ENCODE measurements at regions not wholly inside any gene's neighbourhood (a gene's known extent, or its start where the extent isn't known, plus 50 kb on each side); places are given as distances from the start of the nearest gene placed in this dataset.

- TF ChIP-seq REST (IDR thresholded peaks at IDR 0.05; ENCODE audit: borderline replicate concordance in 1 of 2, low read depth in 1 of 2, low read length in 2 of 2) (no peak), ZNF296 (CRISPR knock-in tag; conservative IDR thresholded peaks at IDR 0.05) (no peak), CEBPZ (IDR thresholded peaks at IDR 0.05; ENCODE audit: low read length) (no peak), REL (CRISPR knock-in tag; conservative IDR thresholded peaks at IDR 0.05) (no peak), TOPORS (CRISPR knock-in tag; IDR thresholded peaks at IDR 0.05) (no peak), RXRA (CRISPR knock-in tag; IDR thresholded peaks at IDR 0.05) (no peak), CENPBD1 (CRISPR knock-in tag; IDR thresholded peaks at IDR 0.05; ENCODE audit: borderline replicate concordance, low read depth) (no peak), THAP11 (CRISPR knock-in tag; IDR thresholded peaks at IDR 0.05) (no peak), ZNF749 (CRISPR knock-in tag; IDR thresholded peaks at IDR 0.05; ENCODE audit: borderline replicate concordance) (no peak), ZNF652 (CRISPR knock-in tag; IDR thresholded peaks at IDR 0.05; ENCODE audit: borderline replicate concordance, low read depth) (no peak), ZNF724P (CRISPR knock-in tag; IDR thresholded peaks at IDR 0.05; ENCODE audit: borderline replicate concordance) (no peak), RFXAP (CRISPR knock-in tag; IDR thresholded peaks at IDR 0.05; ENCODE audit: borderline replicate concordance) (no peak), ZNF367 (CRISPR knock-in tag; IDR thresholded peaks at IDR 0.05; ENCODE audit: borderline replicate concordance) (no peak), BCL3 (CRISPR knock-in tag; IDR thresholded peaks at IDR 0.05) (no peak)
- H2AFZ ChIP-seq (ENCODE audit: low read length) = no peak overlapping the region
- no peak for ATAC-seq
- in situ Hi-C loops (cut with HindIII; ENCODE audit: extremely low pct_ligation_motif_present, low pct_unique_long_range_greater_than_20kb) = no loop called here
- H3K4me3 ChIP-seq (replicated peaks in 1 of 3; ENCODE audit: insufficient read depth in 1 of 3, low read depth in 2 of 3, low read length in 3 of 3) = no peak overlapping the region
- BruUV-seq (replicated peaks) = no TSS peak
- no peak overlapping the region for H3K27ac ChIP-seq (ENCODE audit: extremely low read length, insufficient read depth, low read length)
- ChIA-PET CTCF (ENCODE audit: low intra/inter-chr PET ratio, low total read pairs) (no interaction called here), POLR2A (no interaction called here)
- H3K9me3 ChIP-seq (ENCODE audit: low read length) = no peaks in the 10 kb centered on the region
- FAIRE-seq = no peak
- peaks cover 0 to 3% of the 10 kb centered on the region in 2 experiments; a peak in 1 of 5 replicates for H3K27me3 ChIP-seq (ENCODE audit: control insufficient read depth in 1 of 2, insufficient read depth in 2 of 2, low read length in 2 of 2)
- H3K9ac ChIP-seq (ENCODE audit: insufficient read depth, low read depth, low read length) = no peak overlapping the region
- H4K20me1 ChIP-seq (ENCODE audit: insufficient read depth, low read length) = no peaks in the 10 kb centered on the region
- H3K79me2 ChIP-seq (ENCODE audit: insufficient read depth, low read length) = no peaks in the 10 kb centered on the region
- no peaks in the 10 kb centered on the region for H3K4me1 ChIP-seq (ENCODE audit: insufficient read depth, low read length)
- DNase-seq (ENCODE audit: low spot score) = no peak
- intact Hi-C loops (cut with micrococcal nuclease; ENCODE audit: unreplicated experiment) = no loop called here
- no peak overlapping the region for H3K4me2 ChIP-seq (ENCODE audit: low read depth, low read length)
- H3K36me3 ChIP-seq (replicated peaks in 1 of 2; ENCODE audit: control insufficient read depth in 1 of 2, insufficient read depth in 2 of 2, low read length in 2 of 2) = no peaks in the 10 kb centered on the region
- WGBS (ENCODE audit: low lambda C conversion rate) = 1% methylated on average over 3 of the region's 4 CpGs
Observed at GRCh38 chr12:68074306-68075027, 85.1 kb downstream of the IFNG start.

Data from HepG2 (cell line).